ENCODE measurements at regions not wholly inside any gene's neighbourhood (a gene's known extent, or its start where the extent isn't known, plus 50 kb on each side); places are given as distances from the start of the nearest gene placed in this dataset.

DNA sequence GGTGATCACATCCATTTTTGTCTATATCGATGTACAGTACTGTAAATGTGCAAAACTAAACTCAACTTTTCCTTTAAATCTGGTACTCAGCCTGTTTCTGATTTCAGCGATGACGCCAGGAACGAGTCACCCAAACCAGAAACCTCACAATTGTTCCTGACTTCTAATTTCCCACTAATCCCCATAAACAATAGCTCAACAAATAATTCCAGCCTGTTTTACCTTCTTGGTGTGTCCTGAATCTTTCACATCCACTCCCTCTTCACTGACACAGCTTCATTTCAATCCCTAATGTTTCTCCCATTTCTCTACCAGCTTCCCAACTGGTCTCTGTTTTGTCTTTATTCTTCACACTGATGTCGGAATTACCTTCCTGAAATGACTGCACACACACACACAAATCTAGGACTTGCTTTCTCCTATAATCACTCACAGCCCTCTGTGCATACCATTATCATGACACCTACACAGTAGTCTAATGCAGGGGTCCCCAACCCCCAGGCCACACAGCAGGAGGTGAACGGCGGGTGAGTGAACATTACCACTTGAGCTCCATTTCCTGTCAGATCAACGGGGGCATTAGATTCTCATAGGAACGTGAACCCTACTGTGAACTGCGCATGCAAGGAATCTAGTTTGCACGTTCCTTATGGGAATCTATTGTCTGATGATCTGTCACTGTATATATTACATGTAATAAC, 97.8 kb upstream of the SLC30A5 start:
- ATAC-seq (ENCODE audit: low FRiP score): no peak
- TF ChIP-seq, protein P1, sequence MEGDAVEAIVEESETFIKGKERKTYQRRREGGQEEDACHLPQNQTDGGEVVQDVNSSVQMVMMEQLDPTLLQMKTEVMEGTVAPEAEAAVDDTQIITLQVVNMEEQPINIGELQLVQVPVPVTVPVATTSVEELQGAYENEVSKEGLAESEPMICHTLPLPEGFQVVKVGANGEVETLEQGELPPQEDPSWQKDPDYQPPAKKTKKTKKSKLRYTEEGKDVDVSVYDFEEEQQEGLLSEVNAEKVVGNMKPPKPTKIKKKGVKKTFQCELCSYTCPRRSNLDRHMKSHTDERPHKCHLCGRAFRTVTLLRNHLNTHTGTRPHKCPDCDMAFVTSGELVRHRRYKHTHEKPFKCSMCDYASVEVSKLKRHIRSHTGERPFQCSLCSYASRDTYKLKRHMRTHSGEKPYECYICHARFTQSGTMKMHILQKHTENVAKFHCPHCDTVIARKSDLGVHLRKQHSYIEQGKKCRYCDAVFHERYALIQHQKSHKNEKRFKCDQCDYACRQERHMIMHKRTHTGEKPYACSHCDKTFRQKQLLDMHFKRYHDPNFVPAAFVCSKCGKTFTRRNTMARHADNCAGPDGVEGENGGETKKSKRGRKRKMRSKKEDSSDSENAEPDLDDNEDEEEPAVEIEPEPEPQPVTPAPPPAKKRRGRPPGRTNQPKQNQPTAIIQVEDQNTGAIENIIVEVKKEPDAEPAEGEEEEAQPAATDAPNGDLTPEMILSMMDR (IDR thresholded peaks at IDR 0.05): no peak

GRCh38 chr5:68999181-68999580, 94.6 kb upstream of the SLC30A5 start:
- no peak for ATAC-seq (ENCODE audit: low FRiP score)
- TF ChIP-seq, protein P1 (IDR thresholded peaks at IDR 0.05): no peak
- no peak for DNase-seq (ENCODE audit: low spot score)

More for the DNA sequence above, 97.8 kb upstream of the SLC30A5 start:
- DNase-seq (ENCODE audit: low spot score): no peak

DNA sequence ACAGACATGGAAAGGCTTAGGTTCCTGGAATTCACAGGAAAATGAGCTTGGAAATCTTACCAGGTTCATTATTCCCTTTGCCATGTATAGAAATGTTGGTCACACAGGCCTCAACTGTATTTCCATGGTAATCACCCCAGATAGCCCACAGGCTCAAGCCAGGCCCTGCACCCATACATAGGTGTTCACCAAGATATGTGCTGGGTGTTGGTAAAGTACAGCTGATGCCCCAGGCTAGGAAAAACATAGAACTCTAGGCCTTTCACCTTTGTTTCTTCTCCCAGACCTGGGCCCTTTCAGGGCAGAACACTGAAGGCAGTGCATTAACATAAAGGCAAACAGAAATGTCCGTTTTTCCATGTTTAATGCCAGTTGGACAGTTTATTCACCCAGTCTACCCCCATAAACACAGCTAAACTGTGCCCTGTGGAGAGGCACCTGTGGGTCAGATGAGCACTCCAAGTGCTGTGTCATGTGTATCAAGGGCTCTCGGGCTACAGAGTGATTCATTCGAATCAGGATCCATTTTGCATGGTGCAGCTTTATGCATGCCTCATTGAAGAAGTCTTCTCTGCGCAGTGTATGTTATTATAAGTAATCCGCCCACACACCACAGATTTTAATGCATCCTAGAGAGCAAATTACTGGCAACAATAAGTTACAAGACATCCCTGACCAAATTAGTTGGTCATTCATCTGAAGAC, 93.4 kb upstream of the SLC30A5 start:
- DNase-seq (ENCODE audit: low spot score): no peak
- no peak for ATAC-seq (ENCODE audit: low FRiP score)
- TF ChIP-seq, protein P1 (IDR thresholded peaks at IDR 0.05): no peak

GRCh38 chr5:69000949-69001348, 92.9 kb upstream of the SLC30A5 start:
- DNase-seq (ENCODE audit: low spot score) (no peak), ATAC-seq (ENCODE audit: low FRiP score) (no peak)
- TF ChIP-seq, protein P1 (IDR thresholded peaks at IDR 0.05): no peak

GRCh38 chr5:69001627-69002026, 92.2 kb upstream of the SLC30A5 start:
- no peak for ATAC-seq (ENCODE audit: low FRiP score)
- TF ChIP-seq, protein P1 (IDR thresholded peaks at IDR 0.05): no peak
- no peak for DNase-seq (ENCODE audit: low spot score)

- DNase-seq (ENCODE audit: low spot score) (no peak), ATAC-seq (ENCODE audit: low FRiP score) (no peak)
- TF ChIP-seq, protein P1 (IDR thresholded peaks at IDR 0.05): no peak
Measured at GRCh38 chr5:69004127-69004526, 89.7 kb upstream of the SLC30A5 start.

DNA sequence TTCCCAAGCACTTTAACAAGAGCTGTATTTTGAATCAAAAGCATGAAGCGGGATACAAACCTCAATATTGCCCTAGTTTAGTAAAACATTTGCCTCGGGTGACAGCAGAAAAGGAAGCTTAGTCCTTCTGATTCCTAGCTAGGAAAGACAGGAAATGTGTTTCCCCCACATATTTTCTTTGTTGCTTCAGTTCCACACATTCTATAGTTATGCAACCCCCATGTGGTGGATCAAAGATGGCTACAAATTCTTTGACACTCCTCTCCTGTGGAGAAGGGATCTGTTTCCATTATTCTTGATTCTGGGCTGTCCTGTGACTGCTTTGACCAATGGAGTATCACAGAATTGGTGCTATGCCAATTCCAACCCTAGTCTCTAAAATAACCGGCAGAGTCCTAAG, 89.1 kb upstream of the SLC30A5 start:
- ATAC-seq (ENCODE audit: low FRiP score) (no peak), DNase-seq (ENCODE audit: low spot score) (no peak)
- TF ChIP-seq, protein P1 (IDR thresholded peaks at IDR 0.05): no peak

Data from omental fat pad (tissue), 3 donors.